SK-N-SH (cell line): ENCODE measurements at regions not wholly inside any gene's neighbourhood (a gene's known extent, or its start where the extent isn't known, plus 50 kb on each side); places are given as distances from the start of the nearest gene placed in this dataset.

Experiments used
- CTCF ChIA-PET: fragments of 300-600, 350-600 bp; formaldehyde crosslinking; extraction: SDS; loops from one replicate; lab custom pipeline; 2021; lab: Yijun Ruan, JAX
- POLR2A ChIA-PET: fragments of 350-600 bp; sonication (Branson Sonifier 250); formaldehyde crosslinking; extraction: SDS; loops from one replicate; lab custom pipeline; 2020; ENCODE audit warnings: antibody characterized with exemption, inconsistent platforms; lab: Yijun Ruan, JAX
- DNase-seq: peaks from one replicate; pipeline ENCODE4 v3.0.0; 2012
- H2AFZ ChIP-seq: fragments of 200-600 bp; sonication (generic); 2 replicates; pipeline ENCODE4 v1.8.1; 2016; ENCODE audit warnings: antibody characterized with exemption, mild to moderate bottlenecking, low read depth
- H3F3A ChIP-seq: fragments of 200-600 bp; sonication (generic); replicated peaks from 2 replicates; pipeline ENCODE3; 2016; ENCODE audit warnings: antibody characterized with exemption, mild to moderate bottlenecking; ENCODE audit not compliant: insufficient read depth
- H3K27ac ChIP-seq, 2 experiments: fragments of 200-500 bp in 1 of 2; fragments of 200-600 bp in 1 of 2; sonication (Bioruptor generic) in 1 of 2; sonication (generic), shearing (Covaris generic) in 1 of 2; 2 replicates each; pipeline versions ENCODE4 v1.5.1 to v1.6.1; 2014 to 2016; ENCODE audit warnings: low read depth in 2 of 2, inconsistent platforms in 1 of 2, low read length in 1 of 2, mild to moderate bottlenecking in 1 of 2, mixed read lengths in 1 of 2
- H3K27me3 ChIP-seq: fragments of 200-600 bp; sonication (generic), shearing (Covaris generic); 2 replicates; pipeline ENCODE4 v1.6.1; 2016; ENCODE audit warnings: mixed run types; ENCODE audit not compliant: insufficient read depth
- H3K36me3 ChIP-seq, 2 experiments: fragments of 200-500 bp in 1 of 2; fragments of 200-600 bp in 1 of 2; sonication (Bioruptor generic) in 1 of 2; sonication (generic) in 1 of 2; replicated peaks in 1 of 2; 2 replicates each; pipeline versions ENCODE3 to v1.5.1; 2014 to 2016; ENCODE audit warnings: low read length in 1 of 2, mild to moderate bottlenecking in 1 of 2; ENCODE audit not compliant: insufficient read depth in 2 of 2, control insufficient read depth in 1 of 2
- H3K4me1 ChIP-seq, 2 experiments: fragments of 200-500 bp in 1 of 2; fragments of 200-600 bp in 1 of 2; sonication (Bioruptor generic) in 1 of 2; sonication (generic), shearing (Covaris generic) in 1 of 2; 2 replicates each; pipeline versions ENCODE4 v1.5.1 to v1.6.1; 2014 to 2016; ENCODE audit warnings: low read depth in 1 of 2, low read length in 1 of 2, mixed run types in 1 of 2; ENCODE audit not compliant: insufficient read depth in 2 of 2, control insufficient read depth in 1 of 2
- H3K4me2 ChIP-seq: fragments of 200-600 bp; sonication (generic), shearing (Covaris generic); 2 replicates; pipeline ENCODE4 v1.6.1; 2017; ENCODE audit warnings: mixed run types
- H3K4me3 ChIP-seq, 2 experiments: fragments of 200-500 bp in 1 of 2; fragments of 200-600 bp in 1 of 2; sonication (Bioruptor generic) in 1 of 2; sonication (generic), shearing (Covaris generic) in 1 of 2; 2 replicates each; pipeline versions ENCODE4 v1.5.1 to v1.8.1; 2014 to 2016; ENCODE audit warnings: low read depth in 2 of 2, inconsistent platforms in 1 of 2, low read length in 1 of 2, mild to moderate bottlenecking in 1 of 2, mixed read lengths in 1 of 2, moderate library complexity in 1 of 2
- H3K79me2 ChIP-seq: fragments of 200-600 bp; sonication (generic); 2 replicates; pipeline ENCODE4 v1.8.1; 2017; ENCODE audit warnings: mild to moderate bottlenecking; ENCODE audit not compliant: insufficient read depth
- H3K9ac ChIP-seq: fragments of 200-600 bp; sonication (generic); 2 replicates; pipeline ENCODE4 v1.6.1; 2017; ENCODE audit warnings: mixed run types
- H3K9me2 ChIP-seq: fragments of 200-600 bp; sonication (generic); 2 replicates; pipeline ENCODE4 v1.6.1; 2017; ENCODE audit warnings: mixed run types
- H3K9me3 ChIP-seq: fragments of 200-600 bp; sonication (generic); 2 replicates; pipeline ENCODE4 v1.6.1; 2017; ENCODE audit warnings: mixed run types, mild to moderate bottlenecking, moderate library complexity
- H4K20me1 ChIP-seq: fragments of 200-600 bp; sonication (generic); 2 replicates; pipeline ENCODE4 v1.6.1; 2017; ENCODE audit warnings: mild to moderate bottlenecking, mixed run types; ENCODE audit not compliant: insufficient read depth
- CHD2 ChIP-seq: fragments of 150-350 bp; IDR thresholded peaks from 2 replicates; pipeline ENCODE4 v1.6.1; 2018; ENCODE audit warnings: low read length; ENCODE audit not compliant: partially characterized antibody
- CTCF ChIP-seq: fragments of 200-600 bp; sonication (generic); IDR thresholded peaks from 2 replicates; pipeline ENCODE4 v1.6.1; 2017; ENCODE audit warnings: antibody characterized with exemption, mild to moderate bottlenecking, moderate library complexity
- FOXJ3 ChIP-seq: sonication (generic); formaldehyde crosslinking; IDR thresholded peaks from 2 replicates; pipeline ENCODE4 v1.5.1; 2020; ENCODE audit warnings: mild to moderate bottlenecking, missing genetic modification reagents
- GABPA ChIP-seq: IDR thresholded peaks from 2 replicates; pipeline ENCODE4 v1.4.0; 2012; ENCODE audit warnings: low read depth, mild to moderate bottlenecking
- GATA2 ChIP-seq: sonication (generic); formaldehyde crosslinking; IDR thresholded peaks from 2 replicates; pipeline ENCODE4 v1.5.0; 2020; ENCODE audit warnings: mild to moderate bottlenecking, missing genetic modification reagents
- IRF3 ChIP-seq: fragments of 150-350 bp; IDR thresholded peaks from 2 replicates; pipeline ENCODE4 v1.6.1; 2016; ENCODE audit warnings: mild to moderate bottlenecking, low read depth, low read length
- MAX ChIP-seq: IDR thresholded peaks from 2 replicates; pipeline ENCODE4 v1.4.0; 2012; ENCODE audit warnings: low read depth
- MEF2A ChIP-seq: IDR thresholded peaks from 2 replicates; pipeline ENCODE4 v1.4.0; 2012; ENCODE audit warnings: low read depth, borderline replicate concordance
- MXI1 ChIP-seq: IDR thresholded peaks from 2 replicates; pipeline ENCODE4 v1.6.1; 2012; ENCODE audit warnings: mild to moderate bottlenecking, low read depth, low read length, improper control_type of control experiment
- NFIC ChIP-seq: IDR thresholded peaks from 2 replicates; pipeline ENCODE4 v1.4.0; 2012; ENCODE audit warnings: borderline replicate concordance
- NRF1 ChIP-seq: IDR thresholded peaks from 2 replicates; pipeline ENCODE4 v1.6.1; 2012; ENCODE audit warnings: low read depth, mild to moderate bottlenecking, low read length
- POLR2AphosphoS5 ChIP-seq: IDR thresholded peaks from 2 replicates; pipeline ENCODE4 v1.6.1; 2012; ENCODE audit warnings: low read depth, low read length
- RAD21 ChIP-seq: IDR thresholded peaks from 2 replicates; pipeline ENCODE4 v1.6.1; 2012; ENCODE audit warnings: mild to moderate bottlenecking, low read length
- RCOR1 ChIP-seq: fragments of 150-350 bp; IDR thresholded peaks from 2 replicates; pipeline ENCODE4 v1.6.1; 2017; ENCODE audit warnings: antibody characterized with exemption, low read length
- REST ChIP-seq: IDR thresholded peaks from 2 replicates; pipeline ENCODE4 v1.6.1; 2012; ENCODE audit warnings: mild to moderate bottlenecking, low read depth, low read length, moderate library complexity
- RXRA ChIP-seq: IDR thresholded peaks from 2 replicates; pipeline ENCODE4 v1.4.0; 2012; ENCODE audit warnings: low read depth, mild to moderate bottlenecking, borderline replicate concordance
- SMC3 ChIP-seq: IDR thresholded peaks from 2 replicates; pipeline ENCODE4 v1.6.1; 2012; ENCODE audit warnings: low read depth, low read length, improper control_type of control experiment
- TAF1 ChIP-seq: IDR thresholded peaks from 2 replicates; pipeline ENCODE4 v1.6.1; 2012; ENCODE audit warnings: low read depth, mild to moderate bottlenecking, low read length, moderate library complexity, borderline replicate concordance
- TCF12 ChIP-seq: IDR thresholded peaks from 2 replicates; pipeline ENCODE4 v1.4.0; 2012
- TEAD4 ChIP-seq: IDR thresholded peaks from 2 replicates; pipeline ENCODE4 v1.4.0; 2012; ENCODE audit warnings: mild to moderate bottlenecking, borderline replicate concordance; ENCODE audit not compliant: insufficient read depth
- WGBS: methylation state at CpG from one replicate; pipeline ENCODE4 v1.1.6; 2017; ENCODE audit warnings: low lambda C conversion rate; 5-methylcytosine and 5-hydroxymethylcytosine counted together

GRCh38 chr10:4545062-4545461 lies 280.9 kb upstream of the AKR1E2 start:
- ChIA-PET CTCF (no interaction called here), POLR2A (no interaction called here)
- H3K4me1 ChIP-seq = no peaks in the 10 kb centered on the region; a peak in 2 of 4 replicates
- WGBS = 90% methylated on average over 7 of the region's 7 CpGs
- TF ChIP-seq CHD2 (no peak), RXRA (no peak), MAX (no peak), FOXJ3 (CRISPR knock-in tag) (no peak), CTCF (no peak), POLR2AphosphoS5 (no peak), MXI1 (no peak), TEAD4 (no peak), SMC3 (no peak), GABPA (no peak), NFIC (no peak), RCOR1 (no peak), NRF1 (no peak), RAD21 (no peak), GATA2 (no peak), REST (no peak), MEF2A (no peak), IRF3 (no peak), TCF12 (no peak), TAF1 (no peak)
- H2AFZ ChIP-seq = no peak overlapping the region; the same call in 1 of the 2 replicates
- no peak overlapping the region for H3K27ac ChIP-seq
- no peaks in the 10 kb centered on the region for H4K20me1 ChIP-seq
- peaks cover 15% of the 10 kb centered on the region for H3F3A ChIP-seq
- H3K36me3 ChIP-seq = peaks cover 0 to 6% of the 10 kb centered on the region in 2 experiments
- H3K9me2 ChIP-seq = no peaks in the 10 kb centered on the region
- DNase-seq = no peak
- no peak overlapping the region for H3K9ac ChIP-seq
- H3K27me3 ChIP-seq = no peaks in the 10 kb centered on the region
- H3K79me2 ChIP-seq = no peaks in the 10 kb centered on the region
- H3K4me3 ChIP-seq = no peak overlapping the region
- H3K9me3 ChIP-seq = peaks cover 4% of the 10 kb centered on the region; the same call in 1 of the 2 replicates
- no peak overlapping the region for H3K4me2 ChIP-seq
